ENCODE measurements at regions not wholly inside any gene's neighbourhood (a gene's known extent, or its start where the extent isn't known, plus 50 kb on each side); places are given as distances from the start of the nearest gene placed in this dataset.

GRCh38 chr18:78126536-78126935, 853.1 kb upstream of the SALL3 start:
- DNase-seq = no peak

- DNase-seq = no peak
These were observed 852.6 kb upstream of the SALL3 start for GRCh38 chr18:78127041-78127440.

GRCh38 chr18:78128004-78128403, 851.6 kb upstream of the SALL3 start:
- DNase-seq = no peak

- no peak for DNase-seq
These were observed 850.4 kb upstream of the SALL3 start for GRCh38 chr18:78129260-78129659.

GRCh38 chr18:78130232-78131195, 849.1 kb upstream of the SALL3 start:
- no peak for DNase-seq

GRCh38 chr18:78133729-78134128, 845.9 kb upstream of the SALL3 start:
- DNase-seq = no peak

- DNase-seq = no peak
These were observed 842.6 kb upstream of the SALL3 start for GRCh38 chr18:78136986-78137385.

GRCh38 chr18:78138983-78139496, 840.6 kb upstream of the SALL3 start:
- no peak for DNase-seq

GRCh38 chr18:78140294-78140693, 839.3 kb upstream of the SALL3 start:
- DNase-seq = no peak

- no peak for DNase-seq
These were observed 834.9 kb upstream of the SALL3 start for GRCh38 chr18:78144669-78145068.

- no peak for DNase-seq
These were observed 834.5 kb upstream of the SALL3 start for GRCh38 chr18:78145096-78145495.

- no peak for DNase-seq
These were observed 833.2 kb upstream of the SALL3 start for GRCh38 chr18:78146136-78147085.

GRCh38 chr18:78150590-78150989, 829.0 kb upstream of the SALL3 start:
- DNase-seq = no peak

- no peak for DNase-seq
These were observed 828.4 kb upstream of the SALL3 start for GRCh38 chr18:78151234-78151633.

GRCh38 chr18:78151948-78152725, 827.5 kb upstream of the SALL3 start:
- no peak for DNase-seq

GRCh38 chr18:78153362-78153761, 826.3 kb upstream of the SALL3 start:
- no peak for DNase-seq

GRCh38 chr18:78154444-78154843, 825.2 kb upstream of the SALL3 start:
- DNase-seq = no peak

GRCh38 chr18:78154853-78155252, 824.8 kb upstream of the SALL3 start:
- no peak for DNase-seq

GRCh38 chr18:78156466-78156865, 823.2 kb upstream of the SALL3 start:
- DNase-seq = no peak

- DNase-seq = no peak
These were observed 820.7 kb upstream of the SALL3 start for GRCh38 chr18:78158943-78159342.

GRCh38 chr18:78159397-78159796, 820.2 kb upstream of the SALL3 start:
- DNase-seq = no peak

GRCh38 chr18:78160961-78161656, 818.5 kb upstream of the SALL3 start:
- no peak for DNase-seq

All from bone marrow (tissue), 2 donors.